GM12892 (cell line): ENCODE measurements at regions not wholly inside any gene's neighbourhood (a gene's known extent, or its start where the extent isn't known, plus 50 kb on each side); places are given as distances from the start of the nearest gene placed in this dataset.

Source experiments
- POLR2A ChIP-seq: IDR thresholded peaks from 2 replicates; pipeline ENCODE4 v1.6.1; 2011; ENCODE audit warnings: low read depth, low read length, control low read depth
- TAF1 ChIP-seq: IDR thresholded peaks from 2 replicates; pipeline ENCODE4 v1.6.1; 2011; ENCODE audit warnings: low read depth, mild to moderate bottlenecking, control low read depth, low read length, borderline replicate concordance

DNA sequence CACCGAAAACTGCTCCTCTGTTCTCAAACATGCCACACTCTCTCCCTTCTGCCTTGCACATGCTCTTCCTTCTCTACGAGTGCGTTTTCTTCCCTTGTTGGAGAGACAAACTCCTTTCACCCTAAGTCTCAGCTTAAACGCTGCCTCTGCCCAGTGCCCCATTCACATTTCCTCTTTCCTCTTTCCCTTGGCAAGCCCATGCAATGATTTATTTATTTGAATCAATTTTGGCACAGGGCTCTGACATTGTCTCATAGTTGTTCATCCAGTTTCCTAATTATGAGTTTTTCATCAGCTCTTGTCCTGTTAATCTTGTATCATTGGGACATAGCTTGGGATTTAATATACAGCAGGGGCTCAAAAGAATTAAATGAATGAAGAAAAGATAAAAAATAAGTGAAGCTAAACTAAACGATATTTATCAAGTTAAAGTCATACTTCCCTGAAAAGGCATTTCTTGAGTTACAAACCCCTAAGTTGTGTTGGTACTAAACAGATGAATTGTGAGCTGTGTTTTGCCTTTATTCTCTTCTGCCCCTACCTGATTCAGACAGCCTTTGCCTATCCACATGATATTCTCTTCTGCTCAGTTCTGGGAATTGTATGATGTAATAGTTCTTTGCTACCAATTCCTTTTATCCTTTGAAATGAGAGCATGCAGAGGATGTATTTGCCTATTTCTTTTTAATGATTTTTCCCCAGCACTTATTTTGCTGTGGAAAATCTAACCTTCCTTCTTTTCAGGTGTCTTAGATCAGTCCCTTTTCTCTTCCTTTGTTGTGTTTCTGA is 704.4 kb downstream of the UTRN start:
- no peak for TF ChIP-seq POLR2A
- no peak for TF ChIP-seq TAF1
